NCI-H1930 (cell line): ENCODE measurements at regions not wholly inside any gene's neighbourhood (a gene's known extent, or its start where the extent isn't known, plus 50 kb on each side); places are given as distances from the start of the nearest gene placed in this dataset.

Experiments
- DNase-seq, 2 experiments: peaks; one replicate each; lab custom pipeline; 2025; lab: John Stamatoyannopoulos, UW

DNA sequence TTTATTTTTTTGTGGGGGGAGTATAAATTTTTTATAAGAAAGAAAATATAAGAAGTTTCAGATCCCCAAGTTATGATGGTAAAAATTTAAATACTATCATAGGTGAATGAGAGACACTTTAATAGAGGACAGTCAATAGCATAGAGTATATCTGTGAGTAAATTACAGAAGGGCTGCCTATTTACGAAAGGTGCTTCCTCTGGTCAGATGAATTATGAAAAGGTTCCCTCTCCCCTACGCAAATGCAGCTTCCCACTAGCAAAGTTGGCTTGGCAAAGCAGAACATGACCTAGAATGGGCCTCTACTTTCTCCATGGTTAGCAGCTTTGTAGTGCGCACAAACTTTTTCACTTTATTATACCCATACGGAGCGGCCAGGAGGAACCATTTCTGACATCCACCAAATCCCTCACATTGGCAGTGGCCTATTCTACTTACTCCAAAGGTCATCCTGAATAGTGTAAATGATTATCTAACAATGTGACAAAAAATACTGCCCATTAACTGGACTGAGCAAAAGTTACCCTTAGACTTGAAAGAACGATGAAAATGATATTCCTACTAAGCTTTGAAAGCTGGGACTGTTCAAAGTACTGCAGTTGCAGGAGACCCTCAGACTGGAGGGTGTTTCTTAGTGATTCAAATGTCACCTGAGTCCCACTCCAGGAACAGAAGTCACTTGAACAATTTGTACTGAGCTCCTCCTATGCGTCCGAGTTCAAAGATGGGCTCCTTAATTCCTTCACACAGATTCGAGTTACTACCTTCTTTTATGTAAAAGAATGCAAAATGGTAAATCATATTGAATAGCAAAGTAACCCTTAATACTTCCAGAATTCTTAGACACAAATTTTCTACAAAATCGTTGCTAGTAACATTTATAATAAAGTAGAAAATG lies 148.5 kb downstream of the NOL4 start:
- no peak for DNase-seq

GRCh38 chr18:34061226-34061625 lies 163.5 kb downstream of the NOL4 start:
- no peak for DNase-seq

DNA sequence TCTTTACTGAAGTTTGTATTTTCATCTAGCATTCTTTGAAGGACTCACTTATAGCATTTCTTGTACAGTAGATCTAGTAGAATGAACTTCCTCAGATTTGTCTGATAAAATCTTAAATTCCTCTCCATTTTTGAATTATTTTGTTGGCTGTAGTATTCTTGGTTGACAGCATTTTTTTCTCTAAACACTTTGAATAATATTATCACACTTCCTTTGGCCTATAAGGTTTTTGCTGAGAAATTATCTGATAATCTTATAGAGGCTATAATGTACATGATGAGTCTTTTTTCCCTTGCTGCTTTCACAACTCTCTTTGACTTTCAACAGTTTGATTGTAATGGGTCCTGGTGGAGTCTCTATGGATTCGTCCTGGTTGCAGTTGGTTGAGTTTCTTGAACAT lies 169.5 kb downstream of the NOL4 start:
- DNase-seq = no peak

DNA sequence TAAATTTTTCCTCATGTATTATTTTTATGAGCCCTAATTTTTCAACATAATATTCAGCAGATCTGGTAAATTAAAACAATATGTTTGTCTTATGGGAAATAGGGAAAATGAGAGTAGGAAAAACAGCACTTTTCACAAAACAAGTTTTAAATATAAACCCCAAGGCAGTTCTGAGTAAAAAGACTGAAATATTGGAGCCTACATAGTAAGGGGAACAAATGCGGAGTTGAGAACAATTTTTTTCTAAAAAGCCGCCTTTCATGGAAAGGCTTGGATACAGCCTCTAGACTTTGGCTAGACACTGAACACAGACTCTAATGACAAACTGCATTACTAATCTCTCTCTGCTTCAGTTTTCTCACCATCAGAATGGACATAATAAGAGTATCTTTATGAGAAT lies 174.1 kb downstream of the NOL4 start:
- DNase-seq = no peak

DNA sequence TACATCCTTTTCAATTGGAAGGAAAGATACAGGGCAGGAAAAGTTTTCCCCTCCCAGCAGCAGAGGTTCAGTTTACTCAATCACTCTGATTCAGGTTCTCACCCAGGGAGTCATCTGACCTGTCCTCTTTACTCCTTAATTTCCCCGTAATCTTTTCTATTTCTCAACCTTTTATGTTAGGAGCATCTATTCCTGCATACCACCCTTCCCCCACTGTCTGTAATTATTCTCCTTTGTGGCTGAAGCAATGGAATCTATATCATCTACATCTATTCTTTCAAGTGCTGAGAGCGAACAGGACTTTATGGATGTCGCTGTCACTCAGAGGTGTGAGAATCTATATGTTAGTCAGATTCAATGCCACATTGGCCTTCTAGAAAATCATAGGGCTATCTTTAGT lies 175.2 kb downstream of the NOL4 start:
- no peak for DNase-seq

DNA sequence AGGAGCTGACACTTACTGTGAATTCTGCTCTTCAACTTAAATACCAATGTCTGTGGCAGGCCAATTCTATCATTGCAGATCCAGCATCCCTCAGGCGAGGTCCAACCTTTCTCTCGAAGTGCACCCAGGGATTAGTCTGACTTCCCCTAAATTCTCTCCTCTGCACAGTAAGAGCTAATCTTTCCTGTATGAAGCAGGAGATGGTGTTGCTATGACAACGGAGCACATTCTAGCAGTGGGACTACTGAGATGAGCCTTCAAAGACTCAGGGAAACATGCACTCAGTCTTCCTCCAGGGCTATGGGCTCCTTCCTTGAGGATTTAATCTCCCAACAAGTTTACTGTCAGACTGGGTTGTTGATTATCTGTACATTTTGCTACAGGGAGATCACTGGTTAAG lies 176.3 kb downstream of the NOL4 start:
- DNase-seq = no peak

- DNase-seq = no peak
Measured at GRCh38 chr18:34042423-34043146, 182.1 kb downstream of the NOL4 start.

DNA sequence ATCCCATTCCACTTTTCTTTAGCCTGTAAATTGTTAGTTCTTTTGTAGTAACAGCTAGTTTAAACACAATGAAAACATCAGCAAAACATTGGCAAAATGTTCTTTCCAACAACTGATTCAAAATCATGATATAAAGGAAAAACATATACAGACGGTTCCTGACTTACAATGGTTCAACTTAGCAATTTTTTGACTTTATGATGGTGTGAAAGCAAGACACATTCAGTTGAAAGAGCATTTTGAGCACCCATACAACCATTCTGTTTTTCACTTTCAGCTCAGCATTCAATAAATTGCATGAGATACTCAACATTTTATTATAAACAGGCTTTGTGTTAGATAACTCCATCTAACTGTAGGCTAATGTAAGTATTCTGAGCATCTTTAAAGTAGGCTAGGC lies 185.1 kb downstream of the NOL4 start:
- DNase-seq = no peak

GRCh38 chr18:34039201-34039600 lies 185.5 kb downstream of the NOL4 start:
- DNase-seq = no peak

GRCh38 chr18:34038086-34038485 lies 186.6 kb downstream of the NOL4 start:
- no peak for DNase-seq

DNA sequence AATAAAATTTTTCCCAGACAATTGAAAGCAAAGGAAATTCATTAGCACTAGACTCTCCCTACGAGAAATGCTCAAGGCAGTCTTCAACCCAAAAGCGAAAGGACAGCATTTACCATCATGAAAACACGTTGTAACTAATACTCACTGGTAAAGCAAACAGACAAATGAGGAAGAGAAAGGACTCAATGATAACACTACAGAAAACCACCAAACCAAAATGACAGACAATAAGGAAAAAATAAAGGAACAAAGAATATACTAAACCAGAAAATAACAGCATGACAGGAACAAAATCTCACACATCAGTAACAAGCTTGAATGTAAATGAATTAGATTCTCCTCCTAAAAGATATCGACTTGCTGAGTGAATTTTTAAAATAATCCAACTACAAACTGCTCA lies 190.7 kb downstream of the NOL4 start:
- no peak for DNase-seq

- DNase-seq = no peak
Measured at GRCh38 chr18:34031810-34032209, 192.9 kb downstream of the NOL4 start.

GRCh38 chr18:34028324-34028723 lies 196.4 kb downstream of the NOL4 start:
- no peak for DNase-seq

DNA sequence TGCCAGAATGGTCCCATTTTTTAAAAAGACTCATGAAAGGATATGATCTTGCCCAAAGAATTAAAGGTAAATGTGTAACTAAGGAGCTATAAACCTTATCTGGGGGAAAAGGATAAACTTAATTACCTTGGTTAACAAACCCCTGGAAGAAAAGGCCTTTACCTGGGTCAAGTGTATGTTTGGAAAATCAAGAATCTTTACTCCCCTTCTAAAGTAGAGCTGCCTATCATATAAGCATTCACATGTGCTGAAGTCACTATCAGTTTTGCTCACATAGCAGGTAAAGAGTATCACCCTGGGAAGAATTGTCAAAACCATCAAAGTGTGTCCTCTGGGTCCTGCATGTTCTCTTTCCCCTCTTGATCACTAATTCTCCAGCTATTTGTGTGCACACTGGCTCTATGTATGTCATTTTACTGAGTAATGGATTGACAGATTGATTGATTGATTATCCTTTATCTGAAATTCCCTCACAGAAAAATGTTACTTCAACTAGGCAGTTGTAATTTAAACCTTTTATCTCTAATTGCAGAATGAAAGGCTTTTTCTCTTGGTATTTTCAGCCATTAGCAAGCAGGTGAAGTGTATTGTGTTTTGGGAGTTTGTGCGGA lies 199.4 kb downstream of the NOL4 start:
- DNase-seq = no peak

DNA sequence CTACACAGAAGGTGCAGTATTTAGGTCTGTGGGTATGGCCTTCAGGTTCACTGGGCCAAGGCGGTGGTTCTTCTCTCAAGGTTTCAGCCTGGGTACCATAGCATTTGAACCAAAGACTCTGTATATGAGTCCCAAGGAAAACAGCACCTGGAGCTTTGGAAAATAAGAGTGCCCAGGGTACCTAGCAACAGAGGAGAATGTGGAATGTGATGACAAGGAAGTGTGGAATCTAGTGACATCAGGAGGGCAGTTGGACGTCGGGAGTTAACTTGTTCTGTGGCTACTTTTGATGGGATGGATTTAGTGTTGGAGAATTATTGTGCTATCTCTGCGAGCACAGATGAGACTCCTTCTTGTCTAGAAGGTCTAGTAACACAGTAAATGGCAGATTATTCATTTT lies 201.2 kb downstream of the NOL4 start:
- DNase-seq = no peak

DNA sequence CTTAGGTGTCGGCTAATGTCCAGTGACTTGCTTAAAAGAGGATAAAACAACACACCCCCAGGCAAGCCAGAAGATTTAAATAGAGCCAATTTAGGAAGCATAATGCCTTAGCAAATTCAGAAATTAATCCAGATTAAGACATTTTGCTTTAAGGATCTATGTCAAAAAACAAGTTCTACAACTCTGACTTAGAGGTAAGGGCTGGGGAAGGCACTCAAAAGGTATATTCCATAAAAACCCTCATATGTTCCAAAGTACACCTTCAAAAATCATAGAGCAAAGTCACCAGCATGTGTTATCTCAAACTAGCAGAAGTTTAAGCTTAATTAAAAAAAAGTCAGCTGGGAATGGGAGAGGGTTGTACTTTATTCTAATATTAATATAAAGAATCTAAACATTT lies 206.4 kb downstream of the NOL4 start:
- no peak for DNase-seq

DNA sequence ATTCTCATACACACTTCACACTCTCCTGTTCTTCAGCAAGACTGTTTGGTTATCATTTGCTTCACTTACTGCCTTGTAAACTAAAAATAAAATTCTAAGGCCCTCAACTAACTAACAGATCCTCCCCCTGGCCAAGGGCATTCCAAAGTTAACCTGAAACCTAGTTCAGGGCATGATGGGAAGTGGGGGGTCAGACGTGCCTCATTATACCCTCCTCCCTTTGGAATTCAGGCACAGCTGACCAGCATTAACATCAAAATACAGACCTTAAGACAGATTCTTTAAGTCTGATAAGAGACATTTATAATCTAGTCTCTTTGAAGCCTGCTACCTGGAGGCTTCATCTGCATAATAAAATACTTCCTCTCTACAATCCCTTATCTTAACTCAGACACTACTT lies 221.0 kb downstream of the NOL4 start:
- no peak for DNase-seq

DNA sequence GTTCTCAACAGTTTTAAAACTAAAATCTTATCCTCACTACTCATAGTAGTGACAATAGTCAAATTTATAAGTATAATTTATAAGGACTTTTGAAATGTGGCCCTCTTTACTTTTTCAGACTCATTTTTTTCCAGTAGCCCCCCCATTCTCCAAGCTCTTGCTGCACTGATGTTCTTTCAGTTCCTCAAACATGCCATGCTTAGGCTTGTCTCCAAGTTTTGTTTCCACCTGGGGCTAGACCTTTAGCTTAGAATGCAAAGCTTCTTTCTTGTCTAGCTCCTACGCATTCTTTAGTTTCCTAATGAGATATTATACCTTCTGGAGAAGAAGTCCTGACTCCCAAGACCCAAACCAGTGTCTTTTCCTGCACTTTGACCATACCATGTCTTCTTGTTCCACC lies 222.6 kb downstream of the NOL4 start:
- DNase-seq = no peak

DNA sequence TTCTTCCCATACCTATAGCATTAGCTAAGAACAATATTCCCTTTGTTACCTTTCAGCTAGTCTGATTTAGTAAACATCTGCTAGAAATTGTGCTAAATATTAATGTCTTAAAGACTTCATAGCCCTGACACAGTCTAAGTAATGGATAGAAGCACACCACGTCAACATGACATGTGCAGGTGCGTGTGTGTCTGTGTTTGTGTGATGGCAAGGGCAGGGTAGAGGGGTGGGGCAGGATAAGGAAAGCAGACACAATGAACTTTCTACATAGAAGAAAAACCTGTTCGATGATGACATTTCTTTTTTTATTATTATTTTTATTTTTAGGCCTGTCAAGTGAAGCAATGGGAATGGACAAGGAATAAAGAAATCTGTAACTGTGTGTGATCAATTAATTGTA lies 223.3 kb downstream of the NOL4 start:
- DNase-seq = no peak

- no peak for DNase-seq
Measured at GRCh38 chr18:33987206-33987605, 237.5 kb downstream of the NOL4 start.

- DNase-seq = no peak
Measured at GRCh38 chr18:33983126-33983525, 241.6 kb downstream of the NOL4 start.

DNA sequence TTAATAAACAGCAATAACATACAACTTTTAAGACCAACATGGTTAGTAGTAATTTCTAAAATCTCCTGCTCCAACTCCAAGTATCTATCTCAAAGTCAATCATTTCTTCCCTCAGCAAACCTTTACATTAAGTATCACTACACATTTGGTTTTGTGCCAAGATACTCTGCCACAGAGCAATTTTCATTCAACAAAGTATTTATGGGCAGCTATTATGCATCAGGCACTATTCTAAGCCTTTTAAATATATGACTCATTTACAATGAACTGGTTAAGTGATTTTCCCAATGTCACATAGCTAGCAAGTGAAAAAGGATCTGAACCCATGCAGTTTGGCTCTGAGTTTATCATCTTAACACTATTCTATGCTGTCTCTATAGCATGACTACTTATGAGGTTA lies 264.3 kb downstream of the NOL4 start:
- DNase-seq = no peak

DNA sequence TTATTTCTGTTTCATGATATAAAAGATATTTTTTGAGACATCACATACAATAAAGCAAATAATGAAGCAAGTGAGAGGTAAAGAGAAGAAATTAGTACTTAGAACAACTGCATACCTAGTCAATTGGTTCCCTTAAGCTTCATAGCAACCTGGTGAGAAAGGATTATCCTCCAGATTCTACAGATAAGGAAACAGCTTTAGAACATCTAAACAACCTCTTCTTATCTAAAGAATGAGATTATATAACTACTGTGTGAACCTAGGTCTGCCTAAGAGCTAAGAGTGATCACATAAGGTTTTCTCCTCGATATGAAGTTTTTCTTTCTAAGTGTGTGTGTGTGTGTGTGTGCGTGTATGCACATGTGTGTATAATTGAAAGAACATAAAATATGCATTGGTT lies 265.1 kb downstream of the NOL4 start:
- DNase-seq = no peak
